ENCODE measurements at regions not wholly inside any gene's neighbourhood (a gene's known extent, or its start where the extent isn't known, plus 50 kb on each side); places are given as distances from the start of the nearest gene placed in this dataset.

DNA sequence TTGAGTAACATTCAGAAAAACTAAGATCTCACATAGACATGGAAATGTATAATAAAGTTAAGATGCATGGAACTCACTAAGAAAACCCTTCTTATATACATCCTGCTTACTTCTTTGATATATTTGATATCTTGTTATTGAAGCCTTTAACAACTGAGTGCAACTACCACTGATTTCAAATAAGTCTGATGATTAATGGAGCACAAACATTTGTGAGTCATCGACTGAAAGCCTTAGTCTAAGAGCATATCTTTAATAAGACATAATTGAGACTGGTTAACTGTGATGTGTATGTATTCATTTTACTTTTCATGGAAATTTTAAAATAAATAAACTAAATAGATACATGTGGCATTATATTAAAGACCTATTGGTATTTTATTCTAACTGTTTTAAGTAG lies 740.5 kb downstream of the EPHA3 start:
- Histone ChIP-seq H3K4me3 (no peak overlapping the region), H3K36me3 (no peaks in the 10 kb centered on the region), H3K9me3 (no peaks in the 10 kb centered on the region), H3K27me3 (no peaks in the 10 kb centered on the region), H3K4me1 (no peaks in the 10 kb centered on the region), H3K27ac (no peak overlapping the region)
- ATAC-seq (no peak), DNase-seq (no peak)
- intact Hi-C loops (cut with DNase I): no loop called here
- TF ChIP-seq, protein P1, sequence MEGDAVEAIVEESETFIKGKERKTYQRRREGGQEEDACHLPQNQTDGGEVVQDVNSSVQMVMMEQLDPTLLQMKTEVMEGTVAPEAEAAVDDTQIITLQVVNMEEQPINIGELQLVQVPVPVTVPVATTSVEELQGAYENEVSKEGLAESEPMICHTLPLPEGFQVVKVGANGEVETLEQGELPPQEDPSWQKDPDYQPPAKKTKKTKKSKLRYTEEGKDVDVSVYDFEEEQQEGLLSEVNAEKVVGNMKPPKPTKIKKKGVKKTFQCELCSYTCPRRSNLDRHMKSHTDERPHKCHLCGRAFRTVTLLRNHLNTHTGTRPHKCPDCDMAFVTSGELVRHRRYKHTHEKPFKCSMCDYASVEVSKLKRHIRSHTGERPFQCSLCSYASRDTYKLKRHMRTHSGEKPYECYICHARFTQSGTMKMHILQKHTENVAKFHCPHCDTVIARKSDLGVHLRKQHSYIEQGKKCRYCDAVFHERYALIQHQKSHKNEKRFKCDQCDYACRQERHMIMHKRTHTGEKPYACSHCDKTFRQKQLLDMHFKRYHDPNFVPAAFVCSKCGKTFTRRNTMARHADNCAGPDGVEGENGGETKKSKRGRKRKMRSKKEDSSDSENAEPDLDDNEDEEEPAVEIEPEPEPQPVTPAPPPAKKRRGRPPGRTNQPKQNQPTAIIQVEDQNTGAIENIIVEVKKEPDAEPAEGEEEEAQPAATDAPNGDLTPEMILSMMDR (IDR thresholded peaks at IDR 0.05): no peak
- no peak for TF ChIP-seq POLR2A (IDR thresholded peaks at IDR 0.05)
- WGBS, 4 donors: 88 to 97% (median 93%) methylated on average over 1 of the region's 1 CpG

DNA sequence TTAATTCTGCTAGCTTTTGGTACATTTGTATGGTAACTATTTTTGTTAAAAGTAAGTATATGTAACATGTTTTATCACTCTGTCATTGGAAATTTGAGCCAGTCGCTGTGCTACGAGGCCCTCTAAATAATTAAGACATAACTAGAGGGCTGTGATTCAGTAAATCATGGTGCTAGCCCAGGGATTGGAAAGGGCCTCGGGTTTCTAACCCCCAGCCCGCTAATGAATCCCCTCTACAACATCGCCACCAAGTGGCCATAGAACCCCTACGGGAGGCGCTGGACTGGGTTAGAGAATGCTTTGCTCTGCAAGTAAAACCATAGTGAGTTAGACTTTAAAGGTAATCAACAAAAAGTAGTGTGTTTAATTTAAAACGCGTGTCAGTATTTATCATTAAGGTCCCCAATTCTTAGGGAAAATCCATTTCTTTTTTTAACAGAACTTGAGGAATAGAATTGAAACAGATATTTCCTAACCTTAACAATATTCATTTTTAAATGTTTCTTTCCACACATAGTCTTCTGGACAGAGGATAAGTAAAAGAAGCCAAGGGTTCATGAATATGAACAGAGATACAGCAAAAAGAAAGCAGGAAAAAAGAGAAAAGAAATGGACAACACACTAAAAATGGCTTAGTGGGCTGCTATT lies 744.7 kb downstream of the EPHA3 start:
- TF ChIP-seq, protein P1 (IDR thresholded peaks at IDR 0.05): peak in 10 of 12 donors; percentile 12 to 65 (median 47)
- TF ChIP-seq POLR2A (IDR thresholded peaks at IDR 0.05): no peak
- Histone ChIP-seq H3K9me3 (no peaks in the 10 kb centered on the region), H3K4me1 (no peaks in the 10 kb centered on the region), H3K27me3 (no peaks in the 10 kb centered on the region), H3K36me3 (no peaks in the 10 kb centered on the region), H3K4me3 (no peak overlapping the region), H3K27ac (no peak overlapping the region)
- intact Hi-C loops (cut with DNase I): loop anchor here in 2 of 10 donors (10.0 kb wide), 2 partner anchors 243 to 1647 kb away; no protein-coding TSS in a partner anchor
- peak in 4 of 5 donors; percentile 20 to 30 (median 28) for DNase-seq
- ATAC-seq: peak in 3 of 4 donors; percentile 45 to 74 (median 46)
- WGBS, 4 donors: 16 to 21% (median 18%) methylated on average over 9 of the region's 9 CpGs

DNA sequence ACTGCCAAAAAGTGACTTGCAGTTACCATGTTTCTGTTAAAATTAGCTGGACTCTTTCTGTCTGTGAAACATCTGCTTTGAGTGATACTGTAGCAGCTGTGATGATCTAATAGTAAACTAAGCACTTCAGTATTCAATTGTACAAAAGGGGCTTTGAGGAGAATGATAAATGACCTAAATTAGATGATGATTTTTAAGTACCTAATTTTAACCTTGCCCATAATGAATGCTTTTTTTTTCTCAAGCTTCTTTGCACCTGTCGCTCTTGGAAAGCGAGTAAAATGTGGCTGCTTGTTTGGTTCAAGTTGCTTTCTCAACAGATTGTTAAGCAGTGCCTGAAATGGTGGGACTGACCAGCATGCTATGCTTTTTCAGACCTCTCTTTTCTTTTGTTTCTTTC lies 752.3 kb downstream of the EPHA3 start:
- 74 to 91% (median 80%) methylated on average over 2 of the region's 2 CpGs for WGBS, 4 donors
- H3K36me3 ChIP-seq: no peaks in the 10 kb centered on the region
- DNase-seq: no peak
- no peak overlapping the region for H3K27ac ChIP-seq
- H3K27me3 ChIP-seq: no peaks in the 10 kb centered on the region
- TF ChIP-seq POLR2A (IDR thresholded peaks at IDR 0.05): no peak
- TF ChIP-seq, protein P1 (IDR thresholded peaks at IDR 0.05): no peak
- ATAC-seq: peak in 2 of 4 donors; percentile 68 to 71
- H3K4me3 ChIP-seq: no peak overlapping the region
- peaks cover 0 to 10% (median 0%) of the 10 kb centered on the region in 12 donors for H3K9me3 ChIP-seq
- H3K4me1 ChIP-seq: peaks cover 0 to 3% (median 0%) of the 10 kb centered on the region in 12 donors
- intact Hi-C loops (cut with DNase I): loop anchor here in 2 of 10 donors (10.0 kb wide), 2 partner anchors 235 to 1655 kb away; no protein-coding TSS in a partner anchor

DNA sequence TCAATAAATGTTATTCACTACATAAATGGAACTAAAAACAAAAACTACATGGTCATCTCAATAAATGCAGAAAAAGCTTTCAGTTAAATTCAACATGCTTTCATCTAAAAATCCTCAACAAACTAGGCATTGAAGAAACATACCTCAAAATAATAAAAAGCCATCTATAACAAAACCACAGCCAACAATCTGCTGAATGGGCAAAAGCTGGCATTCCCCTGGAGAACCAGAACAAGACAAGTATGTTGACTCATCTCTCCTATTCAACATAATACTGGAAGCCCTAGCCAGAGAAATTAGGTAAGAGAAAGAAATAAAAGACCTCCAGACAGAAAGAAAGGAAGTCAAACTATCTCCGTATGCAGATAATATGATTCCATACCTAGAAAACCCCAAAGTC lies 759.9 kb downstream of the EPHA3 start:
- TF ChIP-seq, protein P1 (IDR thresholded peaks at IDR 0.05): no peak
- intact Hi-C loops (cut with DNase I): no loop called here
- WGBS, 4 donors: 76 to 89% (median 84%) methylated on average over 1 of the region's 1 CpG

More for the DNA sequence above, 759.9 kb downstream of the EPHA3 start:
- DNase-seq (no peak), ATAC-seq (no peak)
- Histone ChIP-seq H3K27ac (no peak overlapping the region), H3K4me1 (no peaks in the 10 kb centered on the region), H3K4me3 (no peak overlapping the region), H3K36me3 (no peaks in the 10 kb centered on the region), H3K27me3 (no peaks in the 10 kb centered on the region), H3K9me3 (peaks cover 0 to 10% (median 0%) of the 10 kb centered on the region in 12 donors)
